Karpas-422 (cell line): ENCODE measurements at regions not wholly inside any gene's neighbourhood (a gene's known extent, or its start where the extent isn't known, plus 50 kb on each side); places are given as distances from the start of the nearest gene placed in this dataset.

Source experiments
- DNase-seq: peaks from one replicate; pipeline ENCODE4 v3.0.0-alpha.2; 2015
- H2AFZ ChIP-seq: fragments of 200-600 bp; sonication (generic); 2 replicates; pipeline ENCODE4 v1.6.1; 2014; ENCODE audit warnings: antibody characterized with exemption, low read length, mixed read lengths
- H3K27ac ChIP-seq: fragments of 200-600 bp; sonication (generic); 2 replicates; pipeline ENCODE4 v1.5.1; 2014; ENCODE audit warnings: mild to moderate bottlenecking, low read length, moderate library complexity
- H3K27me3 ChIP-seq: fragments of 200-600 bp; sonication (generic); 2 replicates; pipeline ENCODE4 v1.6.1; 2014; ENCODE audit warnings: low read length, mixed read lengths
- H3K36me3 ChIP-seq: fragments of 200-600 bp; sonication (generic); 2 replicates; pipeline ENCODE4 v1.6.1; 2014; ENCODE audit warnings: low read length, mixed read lengths; ENCODE audit not compliant: insufficient read depth
- H3K4me1 ChIP-seq: fragments of 200-600 bp; sonication (generic); 2 replicates; pipeline ENCODE4 v1.6.1; 2014; ENCODE audit warnings: mild to moderate bottlenecking, low read length, mixed read lengths
- H3K4me2 ChIP-seq: fragments of 200-600 bp; sonication (generic); 2 replicates; pipeline ENCODE4 v1.6.1; 2014; ENCODE audit warnings: low read length, low read depth, mild to moderate bottlenecking; ENCODE audit not compliant: poor library complexity, severe bottlenecking
- H3K4me3 ChIP-seq: fragments of 200-600 bp; sonication (generic); 2 replicates; pipeline ENCODE4 v1.5.1; 2014; ENCODE audit warnings: mild to moderate bottlenecking, antibody characterized with exemption, low read length, mixed read lengths
- H3K79me2 ChIP-seq: fragments of 200-600 bp; sonication (generic); 2 replicates; pipeline ENCODE4 v1.6.1; 2014; ENCODE audit warnings: mild to moderate bottlenecking, low read length, mixed read lengths
- H3K9ac ChIP-seq: fragments of 200-600 bp; sonication (generic); 2 replicates; pipeline ENCODE4 v1.6.0; 2014; ENCODE audit warnings: low read length
- H3K9me2 ChIP-seq: fragments of 200-600 bp; sonication (generic), shearing (Covaris generic); replicated peaks from 2 replicates; pipeline ENCODE4 v1.6.0; 2014; ENCODE audit warnings: mild to moderate bottlenecking, low read length, moderate library complexity; ENCODE audit not compliant: insufficient read depth
- H3K9me3 ChIP-seq: fragments of 300-700, 200-600 bp; sonication (generic); 2 replicates; pipeline ENCODE4 v1.6.1; 2014; ENCODE audit warnings: low read length, mixed read lengths
- H4K20me1 ChIP-seq: fragments of 200-600 bp; sonication (generic); 2 replicates; pipeline ENCODE4 v1.6.1; 2014; ENCODE audit warnings: mild to moderate bottlenecking, antibody characterized with exemption, low read length, low read depth; ENCODE audit not compliant: insufficient read depth

DNA sequence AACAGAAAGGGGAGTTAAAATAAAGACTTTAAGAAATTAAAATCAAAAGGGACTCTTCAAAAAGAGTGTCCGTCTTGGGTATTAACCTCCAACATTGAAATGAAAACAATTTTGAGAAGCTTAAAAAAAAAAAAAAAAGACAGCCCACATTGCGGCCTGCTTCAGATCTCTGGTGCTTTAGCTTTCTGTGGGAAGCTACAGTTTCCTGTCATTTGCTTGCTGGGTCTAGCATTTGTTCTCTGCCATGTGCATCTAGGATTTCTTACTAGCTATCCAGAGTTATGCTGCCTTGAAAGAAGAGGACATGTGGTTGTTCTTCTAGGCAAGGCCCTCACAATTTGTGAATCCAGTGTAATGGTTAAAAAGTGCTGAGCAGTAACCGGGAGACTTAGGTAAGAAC, 375.3 kb downstream of the SLC4A3 start:
- no peak overlapping the region for H3K27ac ChIP-seq
- no peaks in the 10 kb centered on the region for H3K79me2 ChIP-seq
- H2AFZ ChIP-seq = no peak overlapping the region
- no peak overlapping the region for H3K4me3 ChIP-seq
- no peak for DNase-seq
- no peaks in the 10 kb centered on the region for H3K36me3 ChIP-seq
- H3K27me3 ChIP-seq = no peaks in the 10 kb centered on the region
- H3K4me2 ChIP-seq = no peak overlapping the region
- H3K4me1 ChIP-seq = peaks cover 2% of the 10 kb centered on the region
- H3K9me2 ChIP-seq = no peaks in the 10 kb centered on the region
- no peaks in the 10 kb centered on the region for H3K9me3 ChIP-seq
- no peak overlapping the region for H3K9ac ChIP-seq
- no peaks in the 10 kb centered on the region for H4K20me1 ChIP-seq

DNA sequence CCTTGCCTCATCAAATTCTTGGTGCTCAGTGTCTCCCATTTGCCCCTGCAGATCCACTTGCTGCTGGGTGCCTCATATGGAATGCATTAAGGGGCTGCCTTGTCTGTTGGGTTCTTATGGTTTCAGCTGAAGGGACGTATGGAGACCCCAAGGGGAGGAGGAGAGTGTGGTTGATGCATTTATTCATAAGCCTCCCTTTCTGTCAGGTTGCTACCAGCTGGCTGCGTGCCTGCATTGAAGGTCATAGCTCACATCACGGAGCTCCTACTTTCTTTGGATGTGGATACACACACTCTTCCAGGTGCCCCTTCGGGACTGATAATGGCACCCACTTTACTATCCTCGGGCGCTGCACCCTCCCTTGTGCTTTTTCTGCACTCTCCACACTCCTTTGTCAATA, 377.9 kb downstream of the SLC4A3 start:
- H3K9ac ChIP-seq = no peak overlapping the region
- DNase-seq = no peak
- no peak overlapping the region for H2AFZ ChIP-seq
- no peaks in the 10 kb centered on the region for H3K27me3 ChIP-seq
- H3K36me3 ChIP-seq = no peaks in the 10 kb centered on the region
- H3K27ac ChIP-seq = no peak overlapping the region
- no peaks in the 10 kb centered on the region for H3K9me3 ChIP-seq
- no peaks in the 10 kb centered on the region for H3K9me2 ChIP-seq
- H3K4me2 ChIP-seq = no peak overlapping the region
- H4K20me1 ChIP-seq = no peaks in the 10 kb centered on the region
- no peaks in the 10 kb centered on the region; the same call in 1 of the 2 replicates for H3K79me2 ChIP-seq
- H3K4me1 ChIP-seq = peaks cover 21% of the 10 kb centered on the region
- no peak overlapping the region for H3K4me3 ChIP-seq

DNA sequence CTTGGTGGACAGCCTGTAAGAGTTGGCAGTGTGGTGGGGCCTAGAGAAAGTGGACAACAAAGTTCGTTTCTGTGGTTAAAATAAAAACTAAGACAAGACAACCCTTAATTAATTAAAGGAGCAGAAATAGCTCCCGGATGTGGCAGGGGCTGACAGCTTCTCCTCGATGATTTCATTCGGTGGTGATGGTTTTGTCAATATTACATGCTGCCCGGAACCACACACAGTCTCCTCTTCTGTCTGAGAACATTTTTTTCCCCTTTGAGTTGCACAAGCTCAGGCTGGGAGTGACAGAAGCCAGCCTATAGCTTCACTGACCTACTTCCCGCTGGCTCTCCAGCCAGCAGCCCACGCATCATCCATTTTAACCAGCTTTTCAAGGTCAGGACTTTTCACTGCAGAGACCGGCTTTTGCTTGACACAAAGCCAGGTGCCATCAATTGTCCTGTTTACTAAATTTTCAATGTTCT, 378.8 kb downstream of the SLC4A3 start:
- Histone ChIP-seq H3K9me2 (no peaks in the 10 kb centered on the region), H3K36me3 (no peaks in the 10 kb centered on the region), H3K27ac (no peak overlapping the region), H3K4me1 (peaks cover 21% of the 10 kb centered on the region), H3K9ac (no peak overlapping the region), H2AFZ (no peak overlapping the region), H3K9me3 (no peaks in the 10 kb centered on the region), H3K4me3 (no peak overlapping the region), H3K4me2 (no peak overlapping the region), H3K27me3 (no peaks in the 10 kb centered on the region), H4K20me1 (no peaks in the 10 kb centered on the region), H3K79me2 (no peaks in the 10 kb centered on the region; the same call in 1 of the 2 replicates)
- DNase-seq = no peak

DNA sequence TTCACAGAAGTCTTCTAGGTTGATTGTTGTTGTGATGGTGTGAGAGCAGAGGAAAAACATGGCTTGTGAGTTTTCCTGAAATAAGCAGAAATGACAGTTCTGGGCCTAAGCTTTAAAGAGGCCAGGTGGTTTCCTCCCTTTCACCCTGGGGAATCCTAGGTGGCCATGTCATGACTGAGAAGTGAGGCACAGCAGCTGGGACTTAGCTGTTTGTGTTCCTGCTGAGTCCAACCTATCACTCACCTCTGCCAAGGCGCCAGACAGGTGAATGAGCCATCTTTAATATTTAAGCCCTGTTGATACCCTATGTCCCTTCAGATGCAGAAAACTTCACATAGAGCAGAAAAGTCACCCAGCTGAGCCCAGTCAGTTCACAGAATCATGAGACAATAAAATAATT, 384.4 kb downstream of the SLC4A3 start:
- no peak overlapping the region for H3K9ac ChIP-seq
- H3K9me3 ChIP-seq = no peaks in the 10 kb centered on the region
- no peak overlapping the region for H3K4me3 ChIP-seq
- no peaks in the 10 kb centered on the region for H3K27me3 ChIP-seq
- no peaks in the 10 kb centered on the region; the same call in 1 of the 2 replicates for H3K79me2 ChIP-seq
- DNase-seq = no peak
- H3K4me1 ChIP-seq = peaks cover 21% of the 10 kb centered on the region
- no peaks in the 10 kb centered on the region for H3K9me2 ChIP-seq
- H3K4me2 ChIP-seq = no peak overlapping the region
- no peak overlapping the region for H3K27ac ChIP-seq
- H4K20me1 ChIP-seq = no peaks in the 10 kb centered on the region
- H3K36me3 ChIP-seq = no peaks in the 10 kb centered on the region
- H2AFZ ChIP-seq = no peak overlapping the region

DNA sequence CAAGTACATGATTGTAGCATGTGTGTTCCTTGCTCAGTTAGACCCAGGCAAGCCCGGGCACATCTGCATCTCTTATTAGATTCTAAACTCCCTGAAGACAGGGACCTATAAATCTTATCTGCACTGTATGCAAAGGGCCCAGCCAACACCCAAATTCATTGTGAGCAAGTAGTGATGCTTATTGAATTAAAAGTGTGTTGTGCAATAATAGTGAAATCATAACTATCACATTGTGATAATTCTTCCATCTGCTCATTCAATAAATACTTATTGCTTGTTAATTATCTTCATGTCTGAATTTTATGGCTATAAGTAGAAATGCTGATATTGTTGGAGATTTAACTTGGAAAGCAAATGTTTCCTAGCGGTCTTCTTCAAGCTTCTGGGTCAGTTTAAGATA, 387.5 kb downstream of the SLC4A3 start:
- Histone ChIP-seq H4K20me1 (no peaks in the 10 kb centered on the region), H3K4me1 (no peaks in the 10 kb centered on the region), H3K4me3 (no peak overlapping the region), H3K36me3 (no peaks in the 10 kb centered on the region), H3K27me3 (no peaks in the 10 kb centered on the region), H3K9me3 (no peaks in the 10 kb centered on the region), H2AFZ (no peak overlapping the region), H3K9ac (no peak overlapping the region), H3K79me2 (no peaks in the 10 kb centered on the region; the same call in 1 of the 2 replicates), H3K27ac (no peak overlapping the region), H3K4me2 (no peak overlapping the region), H3K9me2 (no peaks in the 10 kb centered on the region)
- DNase-seq = no peak

DNA sequence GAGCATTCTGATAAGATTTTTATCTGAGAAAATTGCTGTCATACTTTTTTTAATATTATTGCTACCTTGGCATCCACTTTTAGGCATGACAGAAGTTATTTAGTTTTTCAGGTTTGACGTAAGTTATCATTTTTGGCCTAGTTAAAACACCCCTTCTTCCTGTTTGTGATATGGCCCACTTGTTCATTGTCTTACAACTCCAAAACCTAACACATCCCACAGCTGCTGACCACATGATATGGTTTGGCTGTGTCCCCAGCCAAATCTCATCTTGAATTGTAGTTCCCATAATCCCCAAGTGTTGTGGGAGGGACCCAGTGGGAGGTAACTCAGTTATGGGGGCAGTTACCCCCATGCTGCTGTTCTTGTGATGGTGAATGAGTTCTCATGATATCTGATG, 388.1 kb downstream of the SLC4A3 start:
- no peaks in the 10 kb centered on the region for H3K79me2 ChIP-seq
- no peak overlapping the region for H3K4me3 ChIP-seq
- H3K4me2 ChIP-seq = no peak overlapping the region
- no peaks in the 10 kb centered on the region for H3K36me3 ChIP-seq
- no peaks in the 10 kb centered on the region for H3K9me3 ChIP-seq
- no peak overlapping the region for H3K9ac ChIP-seq
- no peaks in the 10 kb centered on the region for H3K9me2 ChIP-seq
- DNase-seq = no peak
- no peak overlapping the region for H2AFZ ChIP-seq
- no peaks in the 10 kb centered on the region for H3K27me3 ChIP-seq
- H3K4me1 ChIP-seq = no peaks in the 10 kb centered on the region
- H3K27ac ChIP-seq = no peak overlapping the region
- H4K20me1 ChIP-seq = no peaks in the 10 kb centered on the region

DNA sequence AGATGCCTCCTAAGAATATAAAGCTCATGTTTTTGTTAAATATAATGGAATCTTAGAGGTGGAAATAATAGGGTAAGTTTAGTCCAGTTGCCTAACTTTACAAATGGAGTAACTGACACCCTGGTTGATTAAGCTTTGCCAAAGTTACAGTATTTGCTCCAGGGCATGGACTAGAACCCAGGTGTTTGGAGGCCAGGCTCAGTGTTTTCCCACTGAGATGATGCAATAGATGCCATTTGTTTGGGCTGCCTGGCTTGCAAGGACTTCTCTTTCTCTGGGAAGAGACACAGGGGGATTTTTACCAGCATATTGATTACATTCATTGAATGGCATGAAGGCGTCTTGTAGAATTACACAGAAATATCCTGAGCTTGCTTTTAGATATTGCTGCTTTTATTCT, 397.8 kb downstream of the SLC4A3 start:
- Histone ChIP-seq H3K9ac (no peak overlapping the region), H3K36me3 (no peaks in the 10 kb centered on the region), H3K4me1 (no peaks in the 10 kb centered on the region), H2AFZ (no peak overlapping the region), H3K27ac (no peak overlapping the region), H3K27me3 (no peaks in the 10 kb centered on the region), H3K4me2 (no peak overlapping the region), H4K20me1 (no peaks in the 10 kb centered on the region), H3K4me3 (no peak overlapping the region), H3K9me2 (no peaks in the 10 kb centered on the region), H3K9me3 (no peaks in the 10 kb centered on the region), H3K79me2 (no peaks in the 10 kb centered on the region)
- DNase-seq = no peak

DNA sequence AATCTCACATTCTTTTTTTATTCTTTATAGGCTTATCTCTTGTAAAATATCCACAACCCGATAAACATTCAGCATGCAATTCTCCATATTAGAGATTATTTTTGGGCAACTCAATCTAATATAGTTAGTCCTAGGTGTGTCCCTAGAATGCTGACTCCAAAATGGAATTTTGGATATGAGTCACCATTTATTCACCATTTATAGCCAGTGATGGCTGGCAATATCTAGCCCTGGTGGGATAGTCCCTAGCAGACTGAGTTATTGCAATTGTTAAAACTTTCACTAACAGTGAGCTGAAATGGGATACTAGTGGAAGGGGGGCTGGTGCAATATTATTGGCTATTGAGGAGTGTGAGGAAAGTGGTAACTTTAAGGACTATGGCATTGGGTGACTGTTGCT, 401.6 kb downstream of the SLC4A3 start:
- no peaks in the 10 kb centered on the region for H3K36me3 ChIP-seq
- DNase-seq = no peak
- no peak overlapping the region for H3K4me2 ChIP-seq
- H3K9ac ChIP-seq = no peak overlapping the region
- no peak overlapping the region for H2AFZ ChIP-seq
- no peak overlapping the region for H3K27ac ChIP-seq
- H4K20me1 ChIP-seq = no peaks in the 10 kb centered on the region
- no peaks in the 10 kb centered on the region for H3K79me2 ChIP-seq
- H3K9me2 ChIP-seq = no peaks in the 10 kb centered on the region
- H3K9me3 ChIP-seq = no peaks in the 10 kb centered on the region
- H3K27me3 ChIP-seq = no peaks in the 10 kb centered on the region
- H3K4me3 ChIP-seq = no peak overlapping the region
- no peaks in the 10 kb centered on the region for H3K4me1 ChIP-seq

DNA sequence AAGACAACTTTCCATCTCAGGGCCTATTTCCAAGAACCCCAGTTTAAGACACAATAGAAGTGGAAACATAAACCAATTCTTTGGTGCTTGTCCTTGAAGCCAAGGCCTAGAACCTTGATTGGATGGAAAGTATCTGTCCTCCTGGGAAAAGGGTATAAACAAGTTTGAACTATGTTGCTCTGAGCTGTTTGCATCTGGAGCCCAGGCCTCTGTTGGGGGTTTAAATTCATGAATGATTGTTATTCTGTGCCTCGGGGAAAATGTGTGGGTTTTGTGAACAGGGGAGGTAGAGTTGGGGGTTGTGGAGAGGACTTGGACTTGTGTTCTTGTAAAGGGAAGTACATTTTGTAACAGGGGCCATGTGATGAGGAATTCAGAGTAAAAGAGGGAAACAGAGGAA, 406.1 kb downstream of the SLC4A3 start:
- H3K4me2 ChIP-seq = no peak overlapping the region
- H3K9me2 ChIP-seq = no peaks in the 10 kb centered on the region
- no peak overlapping the region for H3K4me3 ChIP-seq
- no peaks in the 10 kb centered on the region for H3K9me3 ChIP-seq
- no peak overlapping the region for H3K27ac ChIP-seq
- no peak overlapping the region for H2AFZ ChIP-seq
- H3K4me1 ChIP-seq = no peaks in the 10 kb centered on the region
- no peaks in the 10 kb centered on the region for H4K20me1 ChIP-seq
- H3K36me3 ChIP-seq = no peaks in the 10 kb centered on the region
- H3K9ac ChIP-seq = no peak overlapping the region
- H3K79me2 ChIP-seq = no peaks in the 10 kb centered on the region
- DNase-seq = no peak
- no peaks in the 10 kb centered on the region for H3K27me3 ChIP-seq
